HG03342 (cell line): ENCODE measurements at regions not wholly inside any gene's neighbourhood (a gene's known extent, or its start where the extent isn't known, plus 50 kb on each side); places are given as distances from the start of the nearest gene placed in this dataset.
"Not testable (repeated sequence)": the region's sequence is repeated elsewhere in the genome, so short reads cannot be mapped to it uniquely, and the experiment has no call there.

Experiments used
- ATAC-seq: cut with Tn5 transposase; IDR thresholded peaks from one replicate; pipeline ENCODE4 v1.9.1; 2021; ENCODE audit warnings: mild to moderate bottlenecking, moderate library complexity; ENCODE audit not compliant: unreplicated experiment

- no peak for ATAC-seq
These were observed 937.6 kb downstream of the TLE4 start for GRCh38 chr9:80509358-80509757.

GRCh38 chr9:80507611-80508010, 935.8 kb downstream of the TLE4 start:
- ATAC-seq = no peak

DNA sequence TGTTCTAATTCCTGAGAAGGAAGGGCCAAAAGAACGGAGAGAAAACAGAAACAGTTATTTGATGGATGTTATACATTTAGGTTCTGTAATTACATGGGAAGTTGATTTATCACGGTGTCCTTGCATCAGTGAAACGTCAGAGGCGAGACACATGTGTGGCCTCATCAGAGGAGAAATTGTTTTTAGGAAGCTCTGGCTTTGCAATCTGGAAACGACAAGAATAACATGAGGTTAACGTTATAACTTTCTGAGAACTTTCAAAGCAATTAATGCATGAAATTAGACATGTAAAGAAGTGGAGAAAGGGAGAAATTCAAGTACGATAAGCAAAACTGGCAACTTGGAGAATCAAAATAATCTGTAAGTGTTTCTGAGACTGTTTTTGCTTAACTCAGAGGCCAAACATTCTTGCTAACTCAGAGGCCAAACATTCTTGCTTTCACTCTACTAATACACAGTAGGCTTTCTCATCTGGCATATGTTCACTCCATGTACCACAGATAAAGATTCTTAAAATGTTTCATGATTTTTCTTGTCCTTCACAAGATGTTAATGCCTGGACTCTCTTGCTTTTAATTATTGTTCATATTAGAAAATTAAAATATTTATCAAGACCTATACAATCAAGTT, 933.0 kb downstream of the TLE4 start:
- no peak for ATAC-seq

GRCh38 chr9:80503671-80504281, 932.0 kb downstream of the TLE4 start:
- no peak for ATAC-seq

DNA sequence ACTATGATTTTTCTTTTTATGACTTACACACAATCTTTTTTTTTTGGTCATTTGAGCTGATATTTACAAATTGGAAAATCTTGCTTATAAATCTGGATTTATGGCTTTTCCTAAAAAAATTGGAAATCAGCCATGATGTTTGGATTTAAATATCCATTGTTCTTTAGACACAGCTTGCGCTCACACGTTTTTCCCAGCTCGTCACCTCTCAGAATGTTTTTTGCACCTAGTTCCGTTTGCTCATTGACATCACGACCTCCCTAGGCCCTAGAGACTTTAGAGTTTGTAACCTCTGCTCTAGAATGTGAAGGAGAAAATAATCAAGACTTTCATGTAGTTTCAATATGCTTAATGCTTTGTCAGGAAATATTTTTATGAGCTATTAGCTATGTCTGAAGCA, 930.5 kb downstream of the TLE4 start:
- ATAC-seq = no peak

DNA sequence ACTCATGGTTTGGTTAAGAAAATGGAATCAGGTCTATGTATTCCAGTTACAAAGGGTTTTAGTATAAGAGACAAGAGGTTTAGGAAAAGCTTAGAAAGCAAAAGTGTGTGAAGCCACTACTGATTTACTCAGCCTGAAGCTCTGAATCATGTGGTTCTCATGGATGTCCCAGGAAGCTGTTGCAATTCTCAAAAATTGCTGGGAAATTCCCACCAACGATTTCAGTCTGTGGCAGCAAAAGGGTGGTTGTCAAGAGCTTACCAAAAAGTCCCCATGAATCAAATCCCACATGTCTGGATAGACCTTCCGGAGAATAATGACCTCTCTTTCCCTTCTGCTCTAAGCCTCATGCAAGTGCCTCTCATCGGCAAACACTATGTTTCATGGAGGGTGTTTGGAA, 929.9 kb downstream of the TLE4 start:
- ATAC-seq = no peak

- ATAC-seq = no peak
These were observed 928.5 kb downstream of the TLE4 start for GRCh38 chr9:80500300-80500699.

DNA sequence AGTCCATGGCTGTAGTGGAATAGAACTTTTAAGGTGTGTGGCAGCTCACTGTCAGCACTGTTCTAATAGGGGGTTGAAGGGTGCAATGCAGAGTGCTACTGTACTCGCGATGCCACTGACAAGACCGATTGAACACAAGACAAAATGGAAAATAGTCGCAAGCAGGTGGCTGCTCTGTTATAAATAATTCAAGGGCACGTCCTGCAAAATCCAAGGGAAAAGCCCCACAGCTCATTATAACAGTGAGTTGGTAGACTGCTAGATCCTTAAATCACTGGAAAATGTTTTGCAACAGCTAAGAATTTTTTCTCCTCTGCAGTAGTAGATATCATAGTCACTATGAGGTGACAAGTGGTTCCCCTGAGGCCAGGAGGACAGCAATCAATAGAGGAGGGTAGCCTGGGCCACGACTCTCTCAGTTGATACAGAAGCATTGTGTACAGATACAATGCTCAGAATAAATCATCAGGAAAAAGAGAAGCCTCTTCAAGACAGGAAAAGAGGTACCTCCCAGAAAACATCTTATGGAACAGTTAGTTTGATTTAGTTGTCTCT, 926.3 kb downstream of the TLE4 start:
- ATAC-seq = no peak

GRCh38 chr9:80496901-80497556, 925.3 kb downstream of the TLE4 start:
- ATAC-seq = no peak

DNA sequence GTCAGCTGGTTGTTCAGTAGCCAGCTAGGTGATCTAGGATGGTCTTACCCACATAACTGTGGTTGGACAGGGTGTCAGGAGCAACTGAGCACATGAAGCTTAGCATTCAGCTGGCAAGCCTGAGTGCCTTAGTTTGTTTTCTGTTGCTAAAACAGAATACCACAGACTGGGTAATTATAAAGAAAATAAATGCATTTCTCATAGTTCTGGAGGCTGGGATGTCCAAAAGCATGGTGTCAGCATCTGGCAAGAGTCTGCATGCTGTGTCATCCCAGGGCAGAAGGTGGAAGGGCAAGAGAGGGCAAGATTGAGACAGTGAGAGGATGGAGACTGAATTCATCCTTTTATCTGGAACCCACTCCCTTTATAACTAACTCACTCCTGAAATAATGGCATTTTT, 921.5 kb downstream of the TLE4 start:
- no peak for ATAC-seq

GRCh38 chr9:80492221-80492620, 920.5 kb downstream of the TLE4 start:
- no peak for ATAC-seq

GRCh38 chr9:80491086-80491696, 919.4 kb downstream of the TLE4 start:
- no peak for ATAC-seq

GRCh38 chr9:80489329-80489728, 917.6 kb downstream of the TLE4 start:
- no peak for ATAC-seq

- no peak for ATAC-seq
These were observed 913.9 kb downstream of the TLE4 start for GRCh38 chr9:80485420-80486250.

DNA sequence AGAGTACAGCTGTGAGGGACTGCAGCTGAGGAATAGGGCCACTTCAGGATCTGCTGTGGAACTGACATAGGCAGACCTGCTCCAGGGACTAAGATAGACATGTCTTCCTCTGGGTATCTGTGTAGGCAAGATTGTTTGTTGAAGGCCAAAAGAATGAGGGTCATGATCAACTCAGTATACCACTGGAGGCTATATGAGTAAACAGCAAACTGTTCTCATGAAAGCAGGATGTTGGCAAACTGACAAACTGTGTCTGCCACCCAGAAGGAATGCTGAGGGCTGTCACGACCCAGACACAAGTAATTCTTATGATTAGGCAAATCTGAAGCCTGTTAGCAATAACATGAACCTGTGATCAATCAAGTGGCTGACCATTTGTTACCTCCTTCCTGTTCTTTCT, 910.5 kb downstream of the TLE4 start:
- not testable (repeated sequence) for ATAC-seq

- no peak for ATAC-seq
These were observed 895.9 kb downstream of the TLE4 start for GRCh38 chr9:80467632-80468031.

GRCh38 chr9:80465556-80465955, 893.8 kb downstream of the TLE4 start:
- ATAC-seq = no peak

- ATAC-seq = no peak
These were observed 877.7 kb downstream of the TLE4 start for GRCh38 chr9:80449513-80449912.

- ATAC-seq = no peak
These were observed 877.2 kb downstream of the TLE4 start for GRCh38 chr9:80448996-80449395.

GRCh38 chr9:80447876-80448275, 876.1 kb downstream of the TLE4 start:
- ATAC-seq = no peak

GRCh38 chr9:80440724-80441123, 869.0 kb downstream of the TLE4 start:
- no peak for ATAC-seq
